OCI-LY3 (cell line): ENCODE measurements at regions not wholly inside any gene's neighbourhood (a gene's known extent, or its start where the extent isn't known, plus 50 kb on each side); places are given as distances from the start of the nearest gene placed in this dataset.

ENCODE experiments used
- H2AFZ ChIP-seq: fragments of 200-600, 300-600 bp; shearing (Covaris generic); 2 replicates; pipeline ENCODE4 v1.6.0; 2014; ENCODE audit warnings: antibody characterized with exemption, low read depth, low read length
- H3K27ac ChIP-seq: fragments of 200-600, 300-600 bp; sonication (generic); 2 replicates; pipeline ENCODE4 v1.5.1; 2014; ENCODE audit warnings: mild to moderate bottlenecking, low read length, moderate library complexity, mixed read lengths
- H3K27me3 ChIP-seq: fragments of 200-600, 300-600 bp; sonication (generic); 2 replicates; pipeline ENCODE4 v1.6.1; 2014; ENCODE audit warnings: low read depth, low read length, mixed read lengths
- H3K36me3 ChIP-seq: fragments of 200-600, 300-600 bp; sonication (generic); replicated peaks from 2 replicates; pipeline ENCODE3; 2014; ENCODE audit warnings: low read depth, low read length, mixed read lengths
- H3K4me1 ChIP-seq: fragments of 300-600, 200-600 bp; sonication (generic); 2 replicates; pipeline ENCODE4 v1.6.1; 2014; ENCODE audit warnings: low read length, mixed read lengths
- H3K4me2 ChIP-seq: fragments of 200-600, 300-600 bp; sonication (generic); 2 replicates; pipeline ENCODE4 v1.6.1; 2014; ENCODE audit warnings: low read length, mixed read lengths
- H3K4me3 ChIP-seq: fragments of 300-600, 200-600 bp; sonication (generic); 2 replicates; pipeline ENCODE4 v1.5.1; 2014; ENCODE audit warnings: antibody characterized with exemption, mild to moderate bottlenecking, low read length, moderate library complexity
- H3K79me2 ChIP-seq: fragments of 300-600, 200-600 bp; shearing (Covaris generic); 2 replicates; pipeline ENCODE4 v1.6.1; 2014; ENCODE audit warnings: mild to moderate bottlenecking, low read length, mixed read lengths
- H3K9ac ChIP-seq: fragments of 300-600, 200-600 bp; shearing (Covaris generic); 2 replicates; pipeline ENCODE4 v1.6.0; 2014; ENCODE audit warnings: mild to moderate bottlenecking, low read length, moderate library complexity
- H3K9me3 ChIP-seq: fragments of 200-600, 300-600 bp; shearing (Covaris generic); 2 replicates; pipeline ENCODE4 v1.6.1; 2014; ENCODE audit warnings: low read length, mixed read lengths; ENCODE audit not compliant: insufficient read depth
- H4K20me1 ChIP-seq: fragments of 200-600, 300-600 bp; sonication (generic); 2 replicates; pipeline ENCODE4 v1.6.1; 2016; ENCODE audit warnings: low read length, mixed read lengths; ENCODE audit not compliant: insufficient read depth
- EZH2phosphoT487 ChIP-seq: fragments of 200-600 bp; shearing (Covaris generic); IDR thresholded peaks from 2 replicates; pipeline ENCODE4 v1.6.1; 2018; ENCODE audit warnings: antibody characterized with exemption, mixed run types, low read depth
- TF ChIP-seq, protein P1 (sequence below): fragments of 200-600, 300-600 bp; sonication (generic); IDR thresholded peaks from 2 replicates; pipeline ENCODE4 v1.5.1; 2014; ENCODE audit warnings: antibody characterized with exemption, low read length, low read depth

DNA sequence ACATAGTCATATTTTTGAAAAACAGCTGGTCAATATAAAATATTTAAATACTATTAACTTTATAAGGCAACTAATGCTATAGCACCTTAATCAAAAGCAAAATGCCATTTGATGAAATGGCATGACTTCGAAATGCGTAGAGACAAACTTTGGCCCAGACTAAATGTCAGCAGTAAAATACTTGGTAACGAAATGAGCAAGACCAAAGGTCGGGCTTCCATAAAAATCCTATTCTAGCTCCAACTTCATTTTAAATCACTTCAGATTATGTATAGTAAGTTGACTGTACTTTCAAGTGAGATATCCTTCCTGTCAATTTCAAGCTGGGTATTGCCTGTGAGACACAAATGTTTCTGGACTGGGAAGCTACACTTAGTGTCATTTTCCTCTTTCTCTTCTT lies 805.4 kb upstream of the ZNF608 start:
- H3K9ac ChIP-seq: no peak overlapping the region
- no peaks in the 10 kb centered on the region for H4K20me1 ChIP-seq
- H3K36me3 ChIP-seq: no peaks in the 10 kb centered on the region
- H3K27ac ChIP-seq: no peak overlapping the region
- H3K9me3 ChIP-seq: no peaks in the 10 kb centered on the region
- H2AFZ ChIP-seq: no peak overlapping the region
- no peak overlapping the region for H3K4me3 ChIP-seq
- no peaks in the 10 kb centered on the region for H3K27me3 ChIP-seq
- H3K4me2 ChIP-seq: no peak overlapping the region
- peaks cover 8% of the 10 kb centered on the region for H3K4me1 ChIP-seq
- H3K79me2 ChIP-seq: no peaks in the 10 kb centered on the region
- TF ChIP-seq, protein P1, sequence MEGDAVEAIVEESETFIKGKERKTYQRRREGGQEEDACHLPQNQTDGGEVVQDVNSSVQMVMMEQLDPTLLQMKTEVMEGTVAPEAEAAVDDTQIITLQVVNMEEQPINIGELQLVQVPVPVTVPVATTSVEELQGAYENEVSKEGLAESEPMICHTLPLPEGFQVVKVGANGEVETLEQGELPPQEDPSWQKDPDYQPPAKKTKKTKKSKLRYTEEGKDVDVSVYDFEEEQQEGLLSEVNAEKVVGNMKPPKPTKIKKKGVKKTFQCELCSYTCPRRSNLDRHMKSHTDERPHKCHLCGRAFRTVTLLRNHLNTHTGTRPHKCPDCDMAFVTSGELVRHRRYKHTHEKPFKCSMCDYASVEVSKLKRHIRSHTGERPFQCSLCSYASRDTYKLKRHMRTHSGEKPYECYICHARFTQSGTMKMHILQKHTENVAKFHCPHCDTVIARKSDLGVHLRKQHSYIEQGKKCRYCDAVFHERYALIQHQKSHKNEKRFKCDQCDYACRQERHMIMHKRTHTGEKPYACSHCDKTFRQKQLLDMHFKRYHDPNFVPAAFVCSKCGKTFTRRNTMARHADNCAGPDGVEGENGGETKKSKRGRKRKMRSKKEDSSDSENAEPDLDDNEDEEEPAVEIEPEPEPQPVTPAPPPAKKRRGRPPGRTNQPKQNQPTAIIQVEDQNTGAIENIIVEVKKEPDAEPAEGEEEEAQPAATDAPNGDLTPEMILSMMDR: no peak
- TF ChIP-seq EZH2phosphoT487: no peak

DNA sequence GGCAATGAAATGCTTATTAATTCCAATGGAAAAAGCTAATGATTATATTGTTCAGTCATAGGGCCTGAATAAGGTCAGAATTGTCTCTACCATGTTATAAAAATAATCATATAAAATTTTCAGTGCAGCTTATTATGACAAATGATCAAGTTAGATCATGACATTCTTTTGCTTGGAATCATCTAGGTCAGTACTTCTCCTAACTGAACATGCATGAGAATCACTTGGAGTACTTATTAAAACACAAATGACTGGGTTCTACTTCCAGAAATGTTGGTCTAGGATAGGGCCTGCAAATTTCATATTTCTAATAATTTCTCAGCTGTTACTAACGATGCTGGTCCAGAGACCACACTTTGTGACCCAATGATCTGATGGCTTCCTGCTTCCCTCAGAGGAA lies 806.0 kb upstream of the ZNF608 start:
- H2AFZ ChIP-seq: no peak overlapping the region
- TF ChIP-seq EZH2phosphoT487: no peak
- TF ChIP-seq, protein P1: no peak

DNA sequence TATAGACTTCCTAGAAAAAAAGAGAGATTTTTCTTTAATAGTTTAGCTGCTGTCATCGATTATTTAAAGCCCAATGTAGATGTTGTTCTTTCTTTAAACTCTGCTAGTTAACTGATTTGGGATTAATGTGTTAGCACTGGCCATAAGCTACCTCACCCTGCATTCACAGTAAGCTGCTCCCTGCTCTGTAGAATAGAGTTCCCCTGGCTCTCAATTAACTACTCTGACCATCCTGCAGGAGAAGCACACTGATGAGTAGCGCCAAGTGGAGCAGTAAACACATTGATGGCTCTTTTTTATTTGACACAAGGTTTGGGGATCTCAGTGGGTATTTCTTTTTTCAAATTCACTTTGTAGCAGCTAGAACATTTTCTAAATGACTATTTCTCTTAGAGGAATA lies 807.9 kb upstream of the ZNF608 start:
- no peak overlapping the region for H3K9ac ChIP-seq

More for the DNA sequence above, 806.0 kb upstream of the ZNF608 start:
- H3K27ac ChIP-seq: no peak overlapping the region
- H3K9me3 ChIP-seq: no peaks in the 10 kb centered on the region
- H3K4me2 ChIP-seq: no peak overlapping the region
- H3K79me2 ChIP-seq: no peaks in the 10 kb centered on the region
- no peaks in the 10 kb centered on the region for H3K27me3 ChIP-seq
- H3K4me3 ChIP-seq: no peak overlapping the region
- no peaks in the 10 kb centered on the region for H4K20me1 ChIP-seq
- no peak overlapping the region for H3K9ac ChIP-seq
- no peaks in the 10 kb centered on the region for H3K36me3 ChIP-seq
- H3K4me1 ChIP-seq: peaks cover 8% of the 10 kb centered on the region

DNA sequence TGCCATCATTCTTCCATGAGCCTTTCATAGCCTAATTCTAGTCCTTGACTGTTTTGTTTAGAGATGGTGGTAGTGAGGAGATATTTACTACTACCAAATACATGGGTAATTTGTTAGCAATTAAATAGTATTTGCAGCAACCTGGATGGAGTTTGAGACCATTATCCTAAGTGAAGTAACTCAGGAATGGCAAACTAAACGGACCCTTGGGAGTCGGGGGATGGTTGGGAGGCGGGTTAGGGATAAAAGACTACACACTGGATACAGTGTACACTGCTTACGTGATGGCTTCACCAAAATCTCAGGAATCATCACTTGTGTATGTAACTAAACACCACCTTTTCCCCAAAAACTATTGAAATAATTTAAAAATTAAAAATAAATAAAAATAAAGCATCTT lies 809.2 kb upstream of the ZNF608 start:
- no peak for TF ChIP-seq EZH2phosphoT487
- TF ChIP-seq, protein P1: no peak
- no peaks in the 10 kb centered on the region for H3K9me3 ChIP-seq

More for the DNA sequence above, 807.9 kb upstream of the ZNF608 start:
- no peaks in the 10 kb centered on the region for H3K79me2 ChIP-seq
- no peak overlapping the region for H3K4me3 ChIP-seq
- H3K4me2 ChIP-seq: no peak overlapping the region
- H2AFZ ChIP-seq: no peak overlapping the region
- H3K36me3 ChIP-seq: no peaks in the 10 kb centered on the region
- no peaks in the 10 kb centered on the region for H3K27me3 ChIP-seq
- peaks cover 2% of the 10 kb centered on the region; the same call in 1 of the 2 replicates for H3K4me1 ChIP-seq
- no peak for TF ChIP-seq EZH2phosphoT487
- TF ChIP-seq, protein P1: no peak
- no peaks in the 10 kb centered on the region for H3K9me3 ChIP-seq
- H3K27ac ChIP-seq: no peak overlapping the region
- H4K20me1 ChIP-seq: no peaks in the 10 kb centered on the region

More for the DNA sequence above, 809.2 kb upstream of the ZNF608 start:
- Histone ChIP-seq H3K9ac (no peak overlapping the region), H3K79me2 (no peaks in the 10 kb centered on the region), H3K4me3 (no peak overlapping the region), H2AFZ (no peak overlapping the region), H3K27me3 (no peaks in the 10 kb centered on the region), H4K20me1 (no peaks in the 10 kb centered on the region), H3K36me3 (no peaks in the 10 kb centered on the region), H3K4me1 (no peaks in the 10 kb centered on the region), H3K27ac (no peak overlapping the region), H3K4me2 (no peak overlapping the region)
